Trophoblast cell (in vitro differentiated cells and primary cell): ENCODE measurements at regions not wholly inside any gene's neighbourhood (a gene's known extent, or its start where the extent isn't known, plus 50 kb on each side); places are given as distances from the start of the nearest gene placed in this dataset.
A peak's percentile ranks its signal among the peaks of the same experiment; 100 is the strongest.

ENCODE experiments used
- DNase-seq, 2 donors: peaks; one replicate each; pipeline ENCODE4 v3.0.0-alpha.2; 2016
- H2AFZ ChIP-seq: 2 replicates; pipeline ENCODE4 v1.6.1; 2013; ENCODE audit warnings: low read length, moderate library complexity, mild to moderate bottlenecking; ENCODE audit not compliant: insufficient read depth, poor library complexity
- H2AK5ac ChIP-seq: 2 replicates; pipeline ENCODE4 v1.6.1; 2013; ENCODE audit warnings: mild to moderate bottlenecking, low read length
- H2BK120ac ChIP-seq: 2 replicates; pipeline ENCODE4 v1.6.1; 2013; ENCODE audit warnings: low read length, mild to moderate bottlenecking, moderate library complexity; ENCODE audit not compliant: insufficient read depth, poor library complexity
- H2BK12ac ChIP-seq: 2 replicates; pipeline ENCODE4 v1.6.1; 2013; ENCODE audit warnings: mild to moderate bottlenecking, low read length, moderate library complexity
- H2BK5ac ChIP-seq: 2 replicates; pipeline ENCODE4 v1.6.1; 2013; ENCODE audit warnings: low read length, low read depth, moderate library complexity, mild to moderate bottlenecking; ENCODE audit not compliant: poor library complexity
- H3K14ac ChIP-seq: 2 replicates; pipeline ENCODE4 v1.6.1; 2013; ENCODE audit warnings: mild to moderate bottlenecking, low read length
- H3K18ac ChIP-seq: 2 replicates; pipeline ENCODE4 v1.6.1; 2013; ENCODE audit warnings: mild to moderate bottlenecking, low read length
- H3K23ac ChIP-seq: 2 replicates; pipeline ENCODE4 v1.6.1; 2013; ENCODE audit warnings: low read length
- H3K27ac ChIP-seq: 2 replicates; pipeline ENCODE4 v1.5.1; 2013; ENCODE audit warnings: low read depth, mild to moderate bottlenecking, inconsistent platforms, low read length, moderate library complexity
- H3K27me3 ChIP-seq: 2 replicates; pipeline ENCODE4 v1.6.1; 2013; ENCODE audit warnings: inconsistent platforms, mild to moderate bottlenecking, low read length, moderate library complexity; ENCODE audit not compliant: insufficient read depth
- H3K36me3 ChIP-seq, 2 experiments: 1 replicate in 1 of 2; 2 replicates in 1 of 2; pipeline ENCODE4 v1.6.1; 2013; ENCODE audit warnings: low read length in 2 of 2, mild to moderate bottlenecking in 2 of 2, moderate library complexity in 1 of 2; ENCODE audit not compliant: insufficient read depth in 2 of 2, control insufficient read depth in 1 of 2
- H3K4ac ChIP-seq: 2 replicates; pipeline ENCODE4 v1.6.1; 2013; ENCODE audit warnings: low read depth, mild to moderate bottlenecking, low read length, moderate library complexity
- H3K4me1 ChIP-seq, 2 experiments: 1 replicate in 1 of 2; 2 replicates in 1 of 2; pipeline ENCODE4 v1.6.1; 2013; ENCODE audit warnings: low read length in 2 of 2, mild to moderate bottlenecking in 2 of 2, moderate library complexity in 1 of 2; ENCODE audit not compliant: insufficient read depth in 2 of 2, control insufficient read depth in 1 of 2
- H3K4me2 ChIP-seq: 2 replicates; pipeline ENCODE4 v1.6.1; 2013; ENCODE audit warnings: inconsistent platforms, mild to moderate bottlenecking, low read length, moderate library complexity
- H3K4me3 ChIP-seq: 2 replicates; pipeline ENCODE4 v1.5.1; 2013; ENCODE audit warnings: mild to moderate bottlenecking, low read depth, low read length, inconsistent platforms
- H3K79me1 ChIP-seq: one replicate; pipeline ENCODE4 v1.6.1; 2013; ENCODE audit warnings: low read length
- H3K79me2 ChIP-seq: 2 replicates; pipeline ENCODE4 v1.6.1; 2013; ENCODE audit warnings: low read length, mild to moderate bottlenecking; ENCODE audit not compliant: control insufficient read depth, insufficient read depth, poor library complexity
- H3K9ac ChIP-seq: 2 replicates; pipeline ENCODE4 v1.6.1; 2013; ENCODE audit warnings: mild to moderate bottlenecking, low read length
- H3K9me3 ChIP-seq: 2 replicates; pipeline ENCODE4 v1.6.1; 2013; ENCODE audit warnings: low read depth, mild to moderate bottlenecking, control low read depth, inconsistent platforms, low read length; ENCODE audit not compliant: insufficient read depth
- H4K12ac ChIP-seq: 2 replicates; pipeline ENCODE4 v1.6.1; 2013; ENCODE audit warnings: low read depth, mild to moderate bottlenecking, low read length, moderate library complexity
- H4K8ac ChIP-seq: 2 replicates; pipeline ENCODE4 v1.6.1; 2013; ENCODE audit warnings: low read depth, mild to moderate bottlenecking, low read length, moderate library complexity
- H4K91ac ChIP-seq: one replicate; pipeline ENCODE4 v1.6.1; 2013; ENCODE audit warnings: low read depth, mild to moderate bottlenecking, low read length, moderate library complexity
- WGBS: extraction: QIAGEN DNeasy Blood & Tissue Kit; methylation state at CpG from one replicate; pipeline ENCODE4 v1.1.7; 2013; ENCODE audit warnings: missing lambda C conversion rate; ENCODE audit not compliant: insufficient read length, insufficient coverage; ENCODE audit errors: extremely low coverage; 5-methylcytosine and 5-hydroxymethylcytosine counted together

DNA sequence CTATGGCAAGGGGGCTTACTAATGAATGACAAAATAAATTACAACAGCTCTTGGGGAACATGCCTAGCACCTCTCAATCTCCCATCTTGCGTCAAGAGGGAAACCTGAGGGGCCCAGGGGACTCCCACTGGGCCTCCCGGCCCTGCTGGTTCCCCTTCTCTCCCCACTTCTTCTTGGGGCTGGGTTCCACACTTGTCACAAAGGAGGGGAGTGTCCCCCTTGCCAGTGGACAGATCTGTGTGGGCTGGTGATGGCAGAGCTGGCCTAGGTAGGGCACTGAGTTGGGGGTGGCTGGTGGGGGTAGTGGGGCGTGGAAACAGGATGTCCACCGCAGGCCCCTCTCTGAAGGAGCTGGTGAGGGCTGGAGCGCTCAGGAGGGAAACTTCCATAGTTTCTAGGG, 184.0 kb upstream of the HAAO start:
- Histone ChIP-seq H3K79me2 (no peaks in the 10 kb centered on the region), H2BK12ac (no peak overlapping the region), H2AFZ (no peak overlapping the region), H3K23ac (no peak overlapping the region), H4K91ac (peak overlapping the region; percentile 23), H4K8ac (no peak overlapping the region), H3K4me3 (no peak overlapping the region), H3K9ac (no peak overlapping the region), H3K4ac (no peak overlapping the region), H2BK120ac (no peak overlapping the region), H3K36me3 (no peaks in the 10 kb centered on the region), H3K4me2 (no peak overlapping the region), H3K4me1 (peaks cover 15 to 19% of the 10 kb centered on the region in 2 experiments), H3K14ac (no peak overlapping the region), H3K9me3 (no peaks in the 10 kb centered on the region), H2AK5ac (no peak overlapping the region), H3K27me3 (no peaks in the 10 kb centered on the region), H2BK5ac (no peak overlapping the region), H3K79me1 (peaks cover 7% of the 10 kb centered on the region), H3K18ac (no peak overlapping the region), H4K12ac (no peak overlapping the region), H3K27ac (no peak overlapping the region)
- no peak for DNase-seq
- WGBS, result no CpG with 5 or more reads among the region's 5 CpGs

GRCh38 chr2:42974721-42975717, 182.6 kb upstream of the HAAO start:
- Histone ChIP-seq H3K27ac (peak overlapping the region; percentile 24), H3K4me2 (peak overlapping the region; percentile 59), H2BK5ac (peak overlapping the region; percentile 28), H3K79me1 (peaks cover 7% of the 10 kb centered on the region), H3K4ac (peak overlapping the region; percentile 17), H4K91ac (peak overlapping the region; percentile 76), H2BK12ac (peak overlapping the region; percentile 69), H3K18ac (peak overlapping the region; percentile 47), H4K12ac (peak overlapping the region; percentile 3), H3K14ac (peak overlapping the region; percentile 46), H3K79me2 (no peaks in the 10 kb centered on the region), H3K27me3 (no peaks in the 10 kb centered on the region), H3K36me3 (no peaks in the 10 kb centered on the region), H3K4me1 (peaks cover 15 to 19% of the 10 kb centered on the region in 2 experiments), H3K9ac (no peak overlapping the region), H3K4me3 (no peak overlapping the region), H2AFZ (peak overlapping the region; percentile 40), H2BK120ac (peak overlapping the region; percentile 77), H3K9me3 (no peaks in the 10 kb centered on the region), H4K8ac (peak overlapping the region; percentile 57), H2AK5ac (peak overlapping the region; percentile 25), H3K23ac (no peak overlapping the region)
- DNase-seq, result peak; percentile 16 to 51
- WGBS, result no CpG with 5 or more reads among the region's 40 CpGs

GRCh38 chr2:42974169-42974720, 181.9 kb upstream of the HAAO start:
- no peak overlapping the region for H4K8ac ChIP-seq
- H3K4me1 ChIP-seq, result peaks cover 18 to 22% of the 10 kb centered on the region in 2 experiments
- no peak overlapping the region for H3K4ac ChIP-seq
- H4K91ac ChIP-seq, result no peak overlapping the region
- no peak overlapping the region for H3K4me2 ChIP-seq
- H2BK120ac ChIP-seq, result no peak overlapping the region
- no peak overlapping the region for H3K9ac ChIP-seq
- H3K4me3 ChIP-seq, result no peak overlapping the region
- H3K18ac ChIP-seq, result no peak overlapping the region
- no peaks in the 10 kb centered on the region for H3K27me3 ChIP-seq
- no peak overlapping the region for H4K12ac ChIP-seq
- H3K79me2 ChIP-seq, result no peaks in the 10 kb centered on the region
- no peak overlapping the region for H2AK5ac ChIP-seq
- no peak overlapping the region for H3K23ac ChIP-seq
- no peaks in the 10 kb centered on the region for H3K9me3 ChIP-seq
- WGBS, result no CpG with 5 or more reads among the region's 2 CpGs
- no peaks in the 10 kb centered on the region for H3K36me3 ChIP-seq
- no peak overlapping the region for H2BK5ac ChIP-seq
- H3K14ac ChIP-seq, result no peak overlapping the region
- no peak overlapping the region for H2AFZ ChIP-seq
- peaks cover 7% of the 10 kb centered on the region for H3K79me1 ChIP-seq
- peak overlapping the region; percentile 20 for H3K27ac ChIP-seq
- no peak for DNase-seq
- no peak overlapping the region for H2BK12ac ChIP-seq

- no peak overlapping the region for H4K12ac ChIP-seq
These were observed 181.3 kb upstream of the HAAO start for GRCh38 chr2:42973726-42974125.

More at GRCh38 chr2:42973726-42974125, 181.3 kb upstream of the HAAO start:
- Histone ChIP-seq H2AK5ac (no peak overlapping the region), H3K4ac (no peak overlapping the region), H3K27ac (peak overlapping the region; percentile 20), H2BK120ac (no peak overlapping the region), H3K14ac (no peak overlapping the region), H3K27me3 (no peaks in the 10 kb centered on the region), H4K8ac (no peak overlapping the region), H3K9me3 (no peaks in the 10 kb centered on the region), H3K79me1 (peaks cover 7% of the 10 kb centered on the region), H3K23ac (no peak overlapping the region), H3K18ac (no peak overlapping the region), H3K79me2 (no peaks in the 10 kb centered on the region), H2BK12ac (no peak overlapping the region), H3K4me3 (no peak overlapping the region), H3K4me2 (no peak overlapping the region), H2BK5ac (no peak overlapping the region), H3K36me3 (no peaks in the 10 kb centered on the region), H2AFZ (no peak overlapping the region), H3K9ac (no peak overlapping the region), H4K91ac (no peak overlapping the region), H3K4me1 (peaks cover 18 to 22% of the 10 kb centered on the region in 2 experiments)
- WGBS, result no CpG with 5 or more reads among the region's 3 CpGs
- DNase-seq, result no peak
